CD4-positive, alpha-beta T cell (primary cell): ENCODE measurements at regions not wholly inside any gene's neighbourhood (a gene's known extent, or its start where the extent isn't known, plus 50 kb on each side); places are given as distances from the start of the nearest gene placed in this dataset.

ENCODE experiments used
- ATAC-seq: fragments of 200-7000 bp; cut with Tn5 transposase; one replicate; pipeline ENCODE4 v1.10.0; 2022; ENCODE audit warnings: mild to moderate bottlenecking; ENCODE audit not compliant: poor library complexity
- CTCF ChIA-PET: fragments of 350-600 bp; sonication (Branson Sonifier 250); formaldehyde crosslinking; loops from one replicate; lab custom pipeline; 2021; ENCODE audit warnings: antibody characterized with exemption, inconsistent platforms; lab: Charles Lee
- POLR2A ChIA-PET: fragments of 350-600 bp; sonication (Branson Sonifier 250); formaldehyde crosslinking; loops from one replicate; lab custom pipeline; 2021; ENCODE audit warnings: antibody characterized with exemption, inconsistent platforms; lab: Charles Lee
- DNase-seq, 14 experiments: peaks; one replicate each; pipeline ENCODE4 v3.0.0-alpha.2; 2013 to 2020; ENCODE audit warnings: mixed read lengths in 2 of 14
- H3K27ac ChIP-seq, 2 donors: one replicate each; pipeline versions ENCODE4 v1.5.1 to v1.7.0; 2013; ENCODE audit warnings: low read length in 2 of 2, low read depth in 1 of 2, mild to moderate bottlenecking in 1 of 2
- H3K27me3 ChIP-seq, 2 experiments: 1 replicate in 1 of 2; 2 replicates in 1 of 2; pipeline versions ENCODE4 v1.6.1 to v1.7.0; 2013; ENCODE audit warnings: low read length in 2 of 2, control low read depth in 1 of 2, mild to moderate bottlenecking in 1 of 2, moderate library complexity in 1 of 2; ENCODE audit not compliant: insufficient read depth in 2 of 2, control insufficient read depth in 1 of 2
- H3K36me3 ChIP-seq: one replicate; pipeline ENCODE4 v1.6.1; 2013; ENCODE audit warnings: low read length, control low read depth; ENCODE audit not compliant: insufficient read depth
- H3K4me1 ChIP-seq: one replicate; pipeline ENCODE4 v1.6.1; 2013; ENCODE audit warnings: low read length, control low read depth; ENCODE audit not compliant: insufficient read depth
- H3K4me3 ChIP-seq: one replicate; pipeline ENCODE4 v1.5.1; 2013; ENCODE audit warnings: mild to moderate bottlenecking, low read length, moderate library complexity
- H3K9me3 ChIP-seq, 2 experiments: 1 replicate in 1 of 2; 2 replicates in 1 of 2; pipeline versions ENCODE4 v1.6.1 to v1.7.0; 2013; ENCODE audit warnings: low read length in 2 of 2, mild to moderate bottlenecking in 2 of 2, control low read depth in 1 of 2, moderate library complexity in 1 of 2; ENCODE audit not compliant: control insufficient read depth in 1 of 2, insufficient read depth in 1 of 2
- H3K27ac Mint-ChIP-seq: one replicate; pipeline ENCODE4 v1.8.0; 2020; ENCODE audit warnings: mixed read lengths
- H3K27me3 Mint-ChIP-seq: one replicate; pipeline ENCODE4 v1.8.0; 2021; ENCODE audit warnings: mixed read lengths
- H3K36me3 Mint-ChIP-seq: one replicate; pipeline ENCODE4 v1.8.0; 2021; ENCODE audit warnings: low read depth, mixed read lengths
- H3K4me1 Mint-ChIP-seq: one replicate; pipeline ENCODE4 v1.8.0; 2021; ENCODE audit warnings: low read depth, mixed read lengths
- H3K4me3 Mint-ChIP-seq: one replicate; pipeline ENCODE4 v1.8.0; 2020; ENCODE audit warnings: mild to moderate bottlenecking, mixed read lengths
- H3K9me3 Mint-ChIP-seq: one replicate; pipeline ENCODE4 v1.8.0; 2020; ENCODE audit warnings: mixed read lengths
- intact Hi-C, 2 experiments: fragments of 100-400 bp; cut with DNase I in 1 of 2; cut with micrococcal nuclease in 1 of 2; formaldehyde crosslinking; loops; one replicate each; pipeline versions ENCODE4 v1.15.1 to v1.9.0; 2023 to 2025; cut with DNase I, micrococcal nuclease
- TF ChIP-seq, protein P1 (sequence below): fragments of 200-600 bp; IDR thresholded peaks from one replicate; pipeline ENCODE4 v1.8.0; 2022; ENCODE audit warnings: antibody characterized with exemption, mild to moderate bottlenecking

DNA sequence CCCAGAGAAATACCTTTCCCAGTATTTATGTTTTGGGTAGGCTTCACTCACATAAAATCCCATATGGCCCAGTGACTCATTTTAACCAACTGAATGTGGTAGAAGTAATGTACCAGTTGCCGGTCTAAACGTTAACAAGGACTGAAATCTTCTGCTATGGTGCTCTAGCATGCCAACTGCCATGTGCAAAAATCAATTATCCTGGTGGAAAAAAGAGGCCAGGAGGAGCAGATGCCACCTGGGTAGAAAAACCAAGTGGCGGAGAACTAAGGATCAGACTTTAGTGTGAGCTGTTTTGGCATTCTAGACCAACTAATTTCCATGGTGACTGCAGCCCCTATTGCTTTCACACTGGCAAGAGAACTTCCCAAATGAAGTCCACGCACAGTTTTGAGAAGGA lies 1660.7 kb upstream of the ADGRL3 start:
- Mint-ChIP-seq H3K36me3 (no peaks in the 10 kb centered on the region), H3K4me3 (no peak overlapping the region), H3K9me3 (peaks cover 2% of the 10 kb centered on the region), H3K27ac (no peak overlapping the region), H3K27me3 (no peaks in the 10 kb centered on the region), H3K4me1 (no peaks in the 10 kb centered on the region)
- H3K4me1 ChIP-seq = no peaks in the 10 kb centered on the region
- no peaks in the 10 kb centered on the region for H3K27me3 ChIP-seq
- ChIA-PET CTCF (no interaction called here), POLR2A (no interaction called here)
- no peaks in the 10 kb centered on the region for H3K36me3 ChIP-seq
- ATAC-seq = no peak
- H3K27ac ChIP-seq = no peak overlapping the region
- DNase-seq = no peak
- intact Hi-C loops = no loop called here
- no peak overlapping the region for H3K4me3 ChIP-seq
- H3K9me3 ChIP-seq = peaks cover 0 to 4% of the 10 kb centered on the region in 2 experiments
- TF ChIP-seq, protein P1, sequence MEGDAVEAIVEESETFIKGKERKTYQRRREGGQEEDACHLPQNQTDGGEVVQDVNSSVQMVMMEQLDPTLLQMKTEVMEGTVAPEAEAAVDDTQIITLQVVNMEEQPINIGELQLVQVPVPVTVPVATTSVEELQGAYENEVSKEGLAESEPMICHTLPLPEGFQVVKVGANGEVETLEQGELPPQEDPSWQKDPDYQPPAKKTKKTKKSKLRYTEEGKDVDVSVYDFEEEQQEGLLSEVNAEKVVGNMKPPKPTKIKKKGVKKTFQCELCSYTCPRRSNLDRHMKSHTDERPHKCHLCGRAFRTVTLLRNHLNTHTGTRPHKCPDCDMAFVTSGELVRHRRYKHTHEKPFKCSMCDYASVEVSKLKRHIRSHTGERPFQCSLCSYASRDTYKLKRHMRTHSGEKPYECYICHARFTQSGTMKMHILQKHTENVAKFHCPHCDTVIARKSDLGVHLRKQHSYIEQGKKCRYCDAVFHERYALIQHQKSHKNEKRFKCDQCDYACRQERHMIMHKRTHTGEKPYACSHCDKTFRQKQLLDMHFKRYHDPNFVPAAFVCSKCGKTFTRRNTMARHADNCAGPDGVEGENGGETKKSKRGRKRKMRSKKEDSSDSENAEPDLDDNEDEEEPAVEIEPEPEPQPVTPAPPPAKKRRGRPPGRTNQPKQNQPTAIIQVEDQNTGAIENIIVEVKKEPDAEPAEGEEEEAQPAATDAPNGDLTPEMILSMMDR = no peak

DNA sequence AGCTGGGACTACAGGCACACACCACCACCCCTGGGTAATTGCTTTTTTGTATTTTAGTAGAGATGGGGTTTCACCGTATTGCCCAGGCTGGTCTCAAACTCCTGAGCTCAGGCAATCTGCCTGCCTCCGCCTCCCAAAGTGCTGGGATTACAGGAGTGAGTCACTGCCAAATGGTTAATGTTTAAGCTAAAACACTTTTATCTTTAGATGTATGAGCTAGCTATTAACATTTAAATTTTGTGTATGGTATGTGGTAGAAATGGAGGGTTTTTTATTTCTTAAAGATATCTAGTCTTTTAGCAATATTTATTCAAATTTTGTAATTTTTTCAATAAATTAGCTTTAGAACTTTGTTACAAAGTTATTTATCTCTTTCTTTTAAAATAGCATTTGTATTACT lies 1659.8 kb upstream of the ADGRL3 start:
- no peaks in the 10 kb centered on the region for H3K27me3 ChIP-seq
- no peak overlapping the region for H3K27ac ChIP-seq
- no peak overlapping the region for H3K4me3 ChIP-seq
- TF ChIP-seq, protein P1 = no peak
- DNase-seq (no peak), ATAC-seq (no peak)
- Mint-ChIP-seq H3K27ac (no peak overlapping the region), H3K4me1 (no peaks in the 10 kb centered on the region), H3K4me3 (no peak overlapping the region), H3K27me3 (no peaks in the 10 kb centered on the region), H3K9me3 (peaks cover 5% of the 10 kb centered on the region), H3K36me3 (no peaks in the 10 kb centered on the region)
- POLR2A ChIA-PET = no interaction called here
- no peaks in the 10 kb centered on the region for H3K4me1 ChIP-seq
- peaks cover 3 to 6% of the 10 kb centered on the region in 2 experiments for H3K9me3 ChIP-seq
- CTCF ChIA-PET = no interaction called here
- H3K36me3 ChIP-seq = no peaks in the 10 kb centered on the region
- intact Hi-C loops = no loop called here

DNA sequence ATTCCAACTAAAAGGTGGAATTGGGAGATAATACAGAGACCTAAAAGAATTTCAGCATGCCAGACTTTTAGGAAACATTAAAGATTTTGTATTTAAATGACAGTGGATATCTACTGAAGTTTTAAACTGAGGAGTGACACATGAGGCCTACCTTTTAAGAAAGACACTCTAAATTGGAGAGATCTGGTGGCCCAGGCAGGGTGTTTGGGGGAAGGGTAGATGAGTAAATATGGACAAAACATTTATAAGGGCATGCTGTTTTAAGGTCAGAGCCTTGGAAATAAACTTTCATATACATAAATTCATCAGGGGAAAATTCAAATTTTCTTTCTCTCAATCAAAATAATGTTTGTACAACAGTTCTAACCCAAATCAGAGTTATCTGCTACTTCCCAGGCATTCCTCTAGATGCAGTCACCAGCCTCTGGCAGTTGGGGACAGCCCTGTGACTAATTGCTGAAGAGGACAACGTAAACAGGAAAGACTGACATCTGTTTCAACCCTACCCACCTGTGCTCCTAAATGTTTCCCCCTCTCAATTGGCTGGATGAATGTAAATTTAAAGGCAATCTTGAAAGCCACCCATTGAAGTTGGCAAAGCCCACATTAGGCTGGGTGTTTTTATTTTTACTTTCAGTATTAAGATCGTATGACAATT lies 1646.9 kb upstream of the ADGRL3 start:
- H3K4me3 Mint-ChIP-seq = no peak overlapping the region
- H3K27me3 Mint-ChIP-seq = no peaks in the 10 kb centered on the region

More for the DNA sequence above, 1646.9 kb upstream of the ADGRL3 start:
- peaks cover 2% of the 10 kb centered on the region for H3K9me3 Mint-ChIP-seq
- TF ChIP-seq, protein P1 = no peak
- H3K4me1 Mint-ChIP-seq = peaks cover 12% of the 10 kb centered on the region
- DNase-seq = peak in 1 of 14 experiments; percentile 0
- Histone ChIP-seq H3K27me3 (no peaks in the 10 kb centered on the region), H3K36me3 (no peaks in the 10 kb centered on the region), H3K27ac (no peak overlapping the region), H3K4me1 (no peaks in the 10 kb centered on the region), H3K9me3 (no peaks in the 10 kb centered on the region), H3K4me3 (no peak overlapping the region)
- no peak for ATAC-seq
- intact Hi-C loops = no loop called here
- H3K36me3 Mint-ChIP-seq = no peaks in the 10 kb centered on the region
- ChIA-PET POLR2A (no interaction called here), CTCF (no interaction called here)
- no peak overlapping the region for H3K27ac Mint-ChIP-seq
